OCI-LY1 (cell line): ENCODE measurements at regions not wholly inside any gene's neighbourhood (a gene's known extent, or its start where the extent isn't known, plus 50 kb on each side); places are given as distances from the start of the nearest gene placed in this dataset.

Experiments
- EZH2 ChIP-seq: fragments of 200-600 bp; sonication (generic), shearing (Covaris generic); IDR thresholded peaks from 2 replicates; pipeline ENCODE4 v1.8.0; 2017; ENCODE audit warnings: borderline replicate concordance, mixed run types, mild to moderate bottlenecking, antibody characterized with exemption, low read length, moderate library complexity, mixed read lengths
- TF ChIP-seq, protein P1 (sequence below): fragments of 200-600 bp; sonication (generic), shearing (Covaris generic); IDR thresholded peaks from 2 replicates; pipeline ENCODE4 v1.5.1; 2017; ENCODE audit warnings: mild to moderate bottlenecking, antibody characterized with exemption, low read length, moderate library complexity, mixed read lengths

DNA sequence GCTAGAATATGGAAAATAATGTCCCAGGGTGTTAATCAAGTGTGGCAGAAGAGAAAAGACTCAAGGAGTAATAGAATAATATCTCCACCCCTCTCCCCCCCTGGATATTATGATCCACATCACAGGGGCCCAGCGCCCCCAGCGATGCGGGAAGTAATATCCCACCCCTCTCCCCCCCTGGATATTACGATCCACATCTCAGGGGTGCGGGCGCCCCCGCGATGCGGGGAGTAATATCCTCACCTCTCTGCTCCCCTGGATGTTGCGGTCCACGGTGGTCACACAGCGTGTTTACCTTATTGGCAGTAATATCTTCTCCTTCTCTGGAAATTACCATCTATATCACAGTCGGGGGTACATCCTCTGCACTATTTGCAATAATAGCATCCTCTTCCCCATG lies 97.1 kb upstream of the OSBPL11 start:
- TF ChIP-seq, protein P1, sequence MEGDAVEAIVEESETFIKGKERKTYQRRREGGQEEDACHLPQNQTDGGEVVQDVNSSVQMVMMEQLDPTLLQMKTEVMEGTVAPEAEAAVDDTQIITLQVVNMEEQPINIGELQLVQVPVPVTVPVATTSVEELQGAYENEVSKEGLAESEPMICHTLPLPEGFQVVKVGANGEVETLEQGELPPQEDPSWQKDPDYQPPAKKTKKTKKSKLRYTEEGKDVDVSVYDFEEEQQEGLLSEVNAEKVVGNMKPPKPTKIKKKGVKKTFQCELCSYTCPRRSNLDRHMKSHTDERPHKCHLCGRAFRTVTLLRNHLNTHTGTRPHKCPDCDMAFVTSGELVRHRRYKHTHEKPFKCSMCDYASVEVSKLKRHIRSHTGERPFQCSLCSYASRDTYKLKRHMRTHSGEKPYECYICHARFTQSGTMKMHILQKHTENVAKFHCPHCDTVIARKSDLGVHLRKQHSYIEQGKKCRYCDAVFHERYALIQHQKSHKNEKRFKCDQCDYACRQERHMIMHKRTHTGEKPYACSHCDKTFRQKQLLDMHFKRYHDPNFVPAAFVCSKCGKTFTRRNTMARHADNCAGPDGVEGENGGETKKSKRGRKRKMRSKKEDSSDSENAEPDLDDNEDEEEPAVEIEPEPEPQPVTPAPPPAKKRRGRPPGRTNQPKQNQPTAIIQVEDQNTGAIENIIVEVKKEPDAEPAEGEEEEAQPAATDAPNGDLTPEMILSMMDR: no peak
- TF ChIP-seq EZH2: no peak
